ENCODE measurements at regions not wholly inside any gene's neighbourhood (a gene's known extent, or its start where the extent isn't known, plus 50 kb on each side); places are given as distances from the start of the nearest gene placed in this dataset.

- no peak for DNase-seq
Observed at GRCh38 chr7:106165337-106165736, 53.2 kb upstream of the SYPL1 start.

- no peak for DNase-seq
Observed at GRCh38 chr7:106163257-106163656, 51.1 kb upstream of the SYPL1 start.

Measured in CD4-positive, alpha-beta T cell treated with Interleukin-6 for 4 hours (primary cell).